Middle frontal gyrus (tissue), 1 donor: ENCODE measurements at regions not wholly inside any gene's neighbourhood (a gene's known extent, or its start where the extent isn't known, plus 50 kb on each side); places are given as distances from the start of the nearest gene placed in this dataset.

Experiments used
- DNase-seq: peaks from one replicate; pipeline ENCODE4 v3.0.0-alpha.2; 2015; ENCODE audit warnings: low spot score; ENCODE audit errors: extremely low spot score

GRCh38 chr5:52673495-52673894 is 114.2 kb upstream of the ITGA1 start:
- no peak for DNase-seq

- no peak for DNase-seq
Measured at GRCh38 chr5:52674815-52675545, 112.7 kb upstream of the ITGA1 start.

GRCh38 chr5:52682492-52682891 is 105.2 kb upstream of the ITGA1 start:
- no peak for DNase-seq

GRCh38 chr5:52684051-52684450 is 103.7 kb upstream of the ITGA1 start:
- DNase-seq = no peak

- DNase-seq = no peak
Measured at GRCh38 chr5:52685566-52685965, 102.2 kb upstream of the ITGA1 start.

- DNase-seq = no peak
Measured at GRCh38 chr5:52685971-52686370, 101.7 kb upstream of the ITGA1 start.

GRCh38 chr5:52690236-52690768 is 97.4 kb upstream of the ITGA1 start:
- no peak for DNase-seq

GRCh38 chr5:52692039-52692438 is 95.7 kb upstream of the ITGA1 start:
- DNase-seq = no peak

- DNase-seq = no peak
Measured at GRCh38 chr5:52692606-52693005, 95.1 kb upstream of the ITGA1 start.

- DNase-seq = no peak
Measured at GRCh38 chr5:52693280-52693679, 94.4 kb upstream of the ITGA1 start.

GRCh38 chr5:52693836-52694235 is 93.9 kb upstream of the ITGA1 start:
- DNase-seq = no peak

GRCh38 chr5:52694648-52695047 is 93.1 kb upstream of the ITGA1 start:
- DNase-seq = no peak

- DNase-seq = no peak
Measured at GRCh38 chr5:52702877-52703276, 84.8 kb upstream of the ITGA1 start.

GRCh38 chr5:52703321-52703720 is 84.4 kb upstream of the ITGA1 start:
- no peak for DNase-seq

GRCh38 chr5:52705720-52706119 is 82.0 kb upstream of the ITGA1 start:
- DNase-seq = no peak

- no peak for DNase-seq
Measured at GRCh38 chr5:52706775-52707174, 80.9 kb upstream of the ITGA1 start.

- DNase-seq = no peak
Measured at GRCh38 chr5:52707616-52708015, 80.1 kb upstream of the ITGA1 start.

GRCh38 chr5:52708463-52708862 is 79.3 kb upstream of the ITGA1 start:
- no peak for DNase-seq

GRCh38 chr5:52709167-52709925 is 78.4 kb upstream of the ITGA1 start:
- DNase-seq = no peak

GRCh38 chr5:52710310-52710971 is 77.3 kb upstream of the ITGA1 start:
- no peak for DNase-seq

- no peak for DNase-seq
Measured at GRCh38 chr5:52710972-52711596, 76.6 kb upstream of the ITGA1 start.

GRCh38 chr5:52712354-52712753 is 75.4 kb upstream of the ITGA1 start:
- no peak for DNase-seq
